Ammon's horn (tissue), 1 donor: ENCODE measurements at regions not wholly inside any gene's neighbourhood (a gene's known extent, or its start where the extent isn't known, plus 50 kb on each side); places are given as distances from the start of the nearest gene placed in this dataset.

Experiments
- DNase-seq: peaks from one replicate; pipeline ENCODE4 v3.0.0-alpha.2; 2016; ENCODE audit warnings: low spot score

GRCh38 chr4:14850455-14851097 lies 151.7 kb upstream of the CPEB2 start:
- no peak for DNase-seq

GRCh38 chr4:14853176-14853943 lies 148.9 kb upstream of the CPEB2 start:
- DNase-seq, result no peak

- no peak for DNase-seq
Observed at GRCh38 chr4:14855719-14856061, 146.6 kb upstream of the CPEB2 start.

- no peak for DNase-seq
Observed at GRCh38 chr4:14856062-14856933, 146.0 kb upstream of the CPEB2 start.

GRCh38 chr4:14856934-14857235 lies 145.4 kb upstream of the CPEB2 start:
- no peak for DNase-seq

GRCh38 chr4:14857475-14857874 lies 144.8 kb upstream of the CPEB2 start:
- DNase-seq, result no peak

GRCh38 chr4:14857981-14858380 lies 144.3 kb upstream of the CPEB2 start:
- DNase-seq, result no peak

GRCh38 chr4:14862891-14863290 lies 139.4 kb upstream of the CPEB2 start:
- DNase-seq, result peak; percentile 16

GRCh38 chr4:14863418-14864364 lies 138.6 kb upstream of the CPEB2 start:
- DNase-seq, result no peak

- peak; percentile 21 for DNase-seq
Observed at GRCh38 chr4:14864365-14865030, 137.8 kb upstream of the CPEB2 start.

GRCh38 chr4:14865031-14865366 lies 137.3 kb upstream of the CPEB2 start:
- DNase-seq, result no peak

GRCh38 chr4:14865804-14866203 lies 136.5 kb upstream of the CPEB2 start:
- no peak for DNase-seq

GRCh38 chr4:14867847-14868246 lies 134.4 kb upstream of the CPEB2 start:
- no peak for DNase-seq

- DNase-seq, result no peak
Observed at GRCh38 chr4:14868426-14869395, 133.6 kb upstream of the CPEB2 start.

- no peak for DNase-seq
Observed at GRCh38 chr4:14871676-14872430, 130.4 kb upstream of the CPEB2 start.

- no peak for DNase-seq
Observed at GRCh38 chr4:14874990-14875389, 127.3 kb upstream of the CPEB2 start.

GRCh38 chr4:14877246-14878225 lies 124.7 kb upstream of the CPEB2 start:
- peak; percentile 71 for DNase-seq

- DNase-seq, result no peak
Observed at GRCh38 chr4:14878681-14879080, 123.6 kb upstream of the CPEB2 start.
